H1 (cell line): ENCODE measurements at regions not wholly inside any gene's neighbourhood (a gene's known extent, or its start where the extent isn't known, plus 50 kb on each side); places are given as distances from the start of the nearest gene placed in this dataset.

Source experiments
- CTCF ChIA-PET: fragments of 300-600 bp; sonication (Branson Sonifier 250); formaldehyde crosslinking; loops from one replicate; lab custom pipeline; 2021; ENCODE audit not compliant: partially characterized antibody; lab: Charles Lee
- POLR2A ChIA-PET: fragments of 300-600 bp; sonication (Branson Sonifier 250); formaldehyde crosslinking; loops from one replicate; lab custom pipeline; 2021; ENCODE audit warnings: inconsistent platforms; ENCODE audit not compliant: partially characterized antibody; lab: Charles Lee
- DNase-seq, 2 experiments: peaks; one replicate each; pipeline versions ENCODE4 v3.0.0 to v3.0.0-alpha.2; 2010 to 2022; ENCODE audit warnings: low spot score in 2 of 2, low read depth in 1 of 2, mixed read lengths in 1 of 2
- FAIRE-seq: peaks from 2 replicates; lab custom pipeline; 2011; peaks lifted over from hg19 to GRCh38; lab: Jason Lieb, UNC
- H2AFZ ChIP-seq: 2 replicates; pipeline ENCODE4 v1.8.1; 2012; ENCODE audit warnings: low read length, inconsistent platforms
- H2AK5ac ChIP-seq: 2 replicates; pipeline ENCODE4 v1.6.1; 2013; ENCODE audit warnings: low read depth, low read length
- H2BK120ac ChIP-seq: replicated peaks from 2 replicates; pipeline ENCODE3; 2013; ENCODE audit warnings: low read depth, low read length, inconsistent platforms
- H2BK12ac ChIP-seq: 2 replicates; pipeline ENCODE4 v1.6.1; 2013; ENCODE audit warnings: low read depth, low read length
- H2BK15ac ChIP-seq: 2 replicates; pipeline ENCODE4 v1.6.1; 2013; ENCODE audit warnings: low read length
- H2BK20ac ChIP-seq: 2 replicates; pipeline ENCODE4 v1.6.1; 2013; ENCODE audit warnings: low read length
- H2BK5ac ChIP-seq: 2 replicates; pipeline ENCODE4 v1.6.1; 2013; ENCODE audit warnings: low read depth, low read length
- H3K14ac ChIP-seq: 2 replicates; pipeline ENCODE4 v1.6.1; 2013; ENCODE audit warnings: inconsistent platforms; ENCODE audit not compliant: insufficient read length
- H3K18ac ChIP-seq: 2 replicates; pipeline ENCODE4 v1.6.1; 2013; ENCODE audit warnings: low read length; ENCODE audit errors: extremely low read depth
- H3K23ac ChIP-seq: 2 replicates; pipeline ENCODE4 v1.6.1; 2013; ENCODE audit warnings: inconsistent platforms; ENCODE audit not compliant: insufficient read length
- H3K23me2 ChIP-seq: 2 replicates; pipeline ENCODE4 v1.6.1; 2013; ENCODE audit warnings: low read depth, low read length
- H3K27ac ChIP-seq: 2 replicates; pipeline ENCODE4 v1.6.1; 2011; ENCODE audit warnings: low read depth, low read length, inconsistent platforms
- H3K27me3 ChIP-seq, 4 experiments: replicated peaks in 1 of 4; 1 replicate in 1 of 4; 2 replicates in 3 of 4; pipeline versions ENCODE4 v1.6.1 to v1.8.1; 2011 to 2013; ENCODE audit warnings: low read length in 3 of 4, mild to moderate bottlenecking in 3 of 4, inconsistent platforms in 2 of 4, mixed read lengths in 2 of 4, moderate library complexity in 1 of 4; ENCODE audit not compliant: control insufficient read depth in 3 of 4, insufficient read depth in 3 of 4; ENCODE audit errors: extremely low read depth in 1 of 4
- H3K36me3 ChIP-seq, 4 experiments: 2 replicates each; pipeline versions ENCODE4 v1.6.1 to v1.8.1; 2011 to 2013; ENCODE audit warnings: mild to moderate bottlenecking in 4 of 4, low read length in 3 of 4, moderate library complexity in 2 of 4, control low read depth in 1 of 4, inconsistent platforms in 1 of 4; ENCODE audit not compliant: insufficient read depth in 4 of 4, control insufficient read depth in 2 of 4
- H3K4ac ChIP-seq: replicated peaks from 2 replicates; pipeline ENCODE3; 2013; ENCODE audit warnings: low read length, low read depth, mixed read lengths, inconsistent platforms; ENCODE audit not compliant: insufficient read length
- H3K4me1 ChIP-seq, 4 experiments: replicated peaks in 1 of 4; 1 replicate in 1 of 4; 2 replicates in 3 of 4; pipeline versions ENCODE4 v1.6.1 to v1.8.1; 2011 to 2013; ENCODE audit warnings: low read length in 3 of 4, inconsistent platforms in 2 of 4, mixed read lengths in 1 of 4; ENCODE audit not compliant: insufficient read depth in 4 of 4, control insufficient read depth in 3 of 4
- H3K4me2 ChIP-seq, 2 experiments: 2 replicates each; pipeline versions ENCODE4 v1.6.1 to v1.8.1; 2011 to 2013; ENCODE audit warnings: low read depth in 2 of 2, low read length in 2 of 2, control low read depth in 1 of 2, inconsistent platforms in 1 of 2, mild to moderate bottlenecking in 1 of 2; ENCODE audit not compliant: insufficient read depth in 1 of 2
- H3K4me3 ChIP-seq, 4 experiments: fragments of 200-600, 300-600 bp in 1 of 4; sonication (generic), shearing (Covaris generic), sonication (Bioruptor Twin) in 1 of 4; 2 replicates each; pipeline versions ENCODE4 v1.5.1 to v1.8.1; 2011 to 2016; ENCODE audit warnings: low read length in 4 of 4, low read depth in 3 of 4, control low read depth in 2 of 4, inconsistent platforms in 2 of 4, mild to moderate bottlenecking in 2 of 4, mixed read lengths in 1 of 4, moderate library complexity in 1 of 4; ENCODE audit not compliant: insufficient read depth in 2 of 4; ENCODE audit errors: extremely low read depth in 1 of 4
- H3K56ac ChIP-seq: replicated peaks from 2 replicates; pipeline ENCODE3; 2013; ENCODE audit warnings: low read depth, mild to moderate bottlenecking, mixed read lengths, low read length, inconsistent platforms; ENCODE audit not compliant: insufficient read length
- H3K79me1 ChIP-seq: 2 replicates; pipeline ENCODE4 v1.6.1; 2013; ENCODE audit warnings: low read depth, low read length, control low read depth
- H3K79me2 ChIP-seq, 2 experiments: 2 replicates each; pipeline versions ENCODE4 v1.6.1 to v1.8.1; 2012 to 2013; ENCODE audit warnings: low read length in 2 of 2, mild to moderate bottlenecking in 2 of 2, inconsistent platforms in 1 of 2; ENCODE audit not compliant: insufficient read depth in 2 of 2, control insufficient read depth in 1 of 2
- H3K9ac ChIP-seq, 4 experiments: replicated peaks in 1 of 4; 1 replicate in 1 of 4; 2 replicates in 3 of 4; pipeline versions ENCODE4 v1.6.1 to v1.8.1; 2011 to 2013; ENCODE audit warnings: low read depth in 3 of 4, low read length in 3 of 4, control low read depth in 2 of 4, mild to moderate bottlenecking in 2 of 4, moderate library complexity in 2 of 4, inconsistent platforms in 1 of 4; ENCODE audit errors: extremely low read depth in 1 of 4
- H3K9me3 ChIP-seq, 2 experiments: 2 replicates each; pipeline versions ENCODE4 v1.6.1 to v1.8.1; 2012 to 2013; ENCODE audit warnings: mild to moderate bottlenecking in 2 of 2, moderate library complexity in 2 of 2, control low read depth in 1 of 2, inconsistent platforms in 1 of 2, low read depth in 1 of 2, low read length in 1 of 2, mixed read lengths in 1 of 2; ENCODE audit not compliant: insufficient read depth in 2 of 2
- H4K20me1 ChIP-seq, 2 experiments: replicated peaks in 1 of 2; 2 replicates each; pipeline versions ENCODE3 to v1.8.1; 2011 to 2013; ENCODE audit warnings: inconsistent platforms in 2 of 2, low read length in 2 of 2, mild to moderate bottlenecking in 1 of 2; ENCODE audit not compliant: insufficient read depth in 2 of 2, control insufficient read depth in 1 of 2
- H4K5ac ChIP-seq: 2 replicates; pipeline ENCODE4 v1.6.1; 2013; ENCODE audit warnings: low read length, low read depth, mixed read lengths, inconsistent platforms; ENCODE audit not compliant: insufficient read length
- H4K8ac ChIP-seq: 2 replicates; pipeline ENCODE4 v1.8.0; 2013; ENCODE audit warnings: mild to moderate bottlenecking, moderate library complexity, low read length, inconsistent platforms; ENCODE audit not compliant: insufficient read depth; ENCODE audit errors: extremely low read depth
- H4K91ac ChIP-seq: replicated peaks from 2 replicates; pipeline ENCODE3; 2013; ENCODE audit warnings: low read length, mixed read lengths, inconsistent platforms; ENCODE audit not compliant: insufficient read length
- CTCF ChIP-seq, 3 experiments: IDR thresholded peaks; 1 replicate in 2 of 3; 2 replicates in 1 of 3; pipeline versions ENCODE4 v1.5.1 to v1.6.1; 2011; ENCODE audit warnings: low read length in 3 of 3, mild to moderate bottlenecking in 3 of 3, inconsistent platforms in 2 of 3, low read depth in 1 of 3, moderate library complexity in 1 of 3; ENCODE audit not compliant: insufficient read depth in 1 of 3; ENCODE audit errors: control extremely low read depth in 1 of 3
- EZH2 ChIP-seq: fragments of 200-600 bp; sonication (generic); IDR thresholded peaks from 2 replicates; pipeline ENCODE4 v1.7.1; 2012; ENCODE audit warnings: low read depth, mild to moderate bottlenecking, moderate library complexity, low read length, inconsistent platforms; ENCODE audit not compliant: severe bottlenecking
- RAD21 ChIP-seq, 2 experiments: IDR thresholded peaks in 1 of 2; conservative IDR thresholded peaks in 1 of 2; 2 replicates each; pipeline ENCODE4 v1.6.1; 2011; ENCODE audit warnings: low read depth in 2 of 2, low read length in 2 of 2, improper control_type of control experiment in 1 of 2, inconsistent platforms in 1 of 2, mild to moderate bottlenecking in 1 of 2, moderate library complexity in 1 of 2
- TEAD4 ChIP-seq: IDR thresholded peaks from 2 replicates; pipeline ENCODE4 v1.6.1; 2012; ENCODE audit warnings: low read depth, low read length, inconsistent platforms, mixed read lengths
- YY1 ChIP-seq: IDR thresholded peaks from 2 replicates; pipeline ENCODE4 v1.6.1; 2011; ENCODE audit warnings: low read depth, mild to moderate bottlenecking, low read length
- WGBS, 2 experiments: shearing (Covaris generic) in 1 of 2; methylation state at CpG; one replicate each; pipeline versions ENCODE4 v1.1.6 to v1.1.7; 2013 to 2015; ENCODE audit warnings: low lambda C conversion rate in 2 of 2, mixed read lengths in 2 of 2, inconsistent platforms in 1 of 2, low coverage in 1 of 2, missing lambda C conversion rate in 1 of 2; ENCODE audit not compliant: insufficient replicate concordance in 2 of 2, insufficient coverage in 1 of 2, insufficient read length in 1 of 2; ENCODE audit errors: extremely low coverage in 1 of 2, missing lambda C conversion rate in 1 of 2; 5-methylcytosine and 5-hydroxymethylcytosine counted together

- no peak for FAIRE-seq
- Histone ChIP-seq H3K18ac (no peak overlapping the region), H3K23me2 (no peaks in the 10 kb centered on the region), H3K9me3 (no peaks in the 10 kb centered on the region), H3K79me2 (no peaks in the 10 kb centered on the region), H2BK120ac (no peak overlapping the region), H4K20me1 (no peaks in the 10 kb centered on the region), H3K56ac (no peak overlapping the region), H2BK20ac (no peak overlapping the region), H2BK15ac (no peak overlapping the region), H3K14ac (no peak overlapping the region), H3K4ac (no peak overlapping the region)
- POLR2A ChIA-PET: no interaction called here
- TF ChIP-seq RAD21 (IDR thresholded peaks at IDR 0.05 in 1 of 2, conservative IDR thresholded peaks at IDR 0.05 in 1 of 2; ENCODE audit: low read depth in 2 of 2, low read length in 2 of 2) (peak; percentile 19 to 32; a peak in 2 of 4 replicates), EZH2 (no peak), TEAD4 (no peak), CTCF (IDR thresholded peaks at IDR 0.05; ENCODE audit: control extremely low read depth in 1 of 3, insufficient read depth in 1 of 3, low read depth in 1 of 3, low read length in 3 of 3) (peak in 1 of 3 experiments; percentile 19; a peak in 1 of 4 replicates), YY1 (peak; percentile 83)
- TF ChIP-seq, all 59 proteins: peak for 3
- Histone ChIP-seq H2BK12ac (no peak overlapping the region), H3K27me3 (no peaks in the 10 kb centered on the region), H3K36me3 (peaks cover 0 to 2% (median 0%) of the 10 kb centered on the region in 4 experiments; a peak in 1 of 8 replicates), H4K91ac (no peak overlapping the region), H2BK5ac (no peak overlapping the region), H2AFZ (no peak overlapping the region), H3K79me1 (no peaks in the 10 kb centered on the region), H3K23ac (no peak overlapping the region), H3K27ac (no peak overlapping the region), H4K8ac (no peak overlapping the region), H3K9ac (no peak overlapping the region), H4K5ac (no peak overlapping the region), H3K4me3 (no peak overlapping the region), H3K4me1 (peaks cover 0 to 2% (median 0%) of the 10 kb centered on the region in 4 experiments; a peak in 1 of 7 replicates), H3K4me2 (no peak overlapping the region), H2AK5ac (no peak overlapping the region)
- 93% methylated on average over 4 of the region's 4 CpGs; no CpG with 5 or more reads in 1 of the 2 experiments for WGBS, 2 experiments
- CTCF ChIA-PET: no interaction called here
- DNase-seq: no peak
These were observed 233.1 kb downstream of the IRX1 start for GRCh38 chr5:3828761-3829160.
